ENCODE measurements at regions not wholly inside any gene's neighbourhood (a gene's known extent, or its start where the extent isn't known, plus 50 kb on each side); places are given as distances from the start of the nearest gene placed in this dataset.

GRCh38 chr10:77710081-77710551 is 72.5 kb upstream of the KCNMA1 start:
- no peak overlapping the region for H3K4me3 ChIP-seq
- H3K27ac ChIP-seq, result no peak overlapping the region
- no peak for DNase-seq (ENCODE audit: low spot score)
- no peak for TF ChIP-seq CTCF (IDR thresholded peaks at IDR 0.05)

- no peak overlapping the region for H3K27ac ChIP-seq
- no peak for DNase-seq (ENCODE audit: low spot score)
- no peak for TF ChIP-seq CTCF (IDR thresholded peaks at IDR 0.05)
- H3K4me3 ChIP-seq, result no peak overlapping the region
Measured at GRCh38 chr10:77707570-77707969, 70.0 kb upstream of the KCNMA1 start.

- Histone ChIP-seq H3K4me3 (no peak overlapping the region), H3K27ac (no peak overlapping the region)
- no peak for DNase-seq (ENCODE audit: low spot score)
- TF ChIP-seq CTCF (IDR thresholded peaks at IDR 0.05), result no peak
Measured at GRCh38 chr10:77702166-77702565, 64.6 kb upstream of the KCNMA1 start.

- no peak overlapping the region for H3K4me3 ChIP-seq
- H3K27ac ChIP-seq, result no peak overlapping the region
- DNase-seq (ENCODE audit: low spot score), result no peak
- no peak for TF ChIP-seq CTCF (IDR thresholded peaks at IDR 0.05)
Measured at GRCh38 chr10:77700086-77700485, 62.5 kb upstream of the KCNMA1 start.

GRCh38 chr10:77699080-77699645 is 61.6 kb upstream of the KCNMA1 start:
- TF ChIP-seq CTCF (IDR thresholded peaks at IDR 0.05), result no peak
- no peak overlapping the region for H3K4me3 ChIP-seq
- no peak for DNase-seq (ENCODE audit: low spot score)
- H3K27ac ChIP-seq, result no peak overlapping the region

GRCh38 chr10:77698267-77698931 is 60.8 kb upstream of the KCNMA1 start:
- H3K27ac ChIP-seq, result no peak overlapping the region
- no peak overlapping the region for H3K4me3 ChIP-seq
- DNase-seq (ENCODE audit: low spot score), result no peak
- TF ChIP-seq CTCF (IDR thresholded peaks at IDR 0.05), result no peak

GRCh38 chr10:77696584-77696983 is 59.0 kb upstream of the KCNMA1 start:
- TF ChIP-seq CTCF (IDR thresholded peaks at IDR 0.05), result no peak
- Histone ChIP-seq H3K4me3 (no peak overlapping the region), H3K27ac (no peak overlapping the region)
- DNase-seq (ENCODE audit: low spot score), result no peak
